Cardiac septum (tissue), 1 donor: ENCODE measurements at regions not wholly inside any gene's neighbourhood (a gene's known extent, or its start where the extent isn't known, plus 50 kb on each side); places are given as distances from the start of the nearest gene placed in this dataset.

Experiments
- DNase-seq: peaks from one replicate; pipeline ENCODE4 v3.0.0-alpha.2; 2020; ENCODE audit warnings: low spot score
- intact Hi-C: fragments of 100-400 bp; cut with DNase I; formaldehyde crosslinking; loops from one replicate; pipeline ENCODE4 v1.14.0; 2022
- donor health status: DM: no; HTN: no; CAD: no.

DNA sequence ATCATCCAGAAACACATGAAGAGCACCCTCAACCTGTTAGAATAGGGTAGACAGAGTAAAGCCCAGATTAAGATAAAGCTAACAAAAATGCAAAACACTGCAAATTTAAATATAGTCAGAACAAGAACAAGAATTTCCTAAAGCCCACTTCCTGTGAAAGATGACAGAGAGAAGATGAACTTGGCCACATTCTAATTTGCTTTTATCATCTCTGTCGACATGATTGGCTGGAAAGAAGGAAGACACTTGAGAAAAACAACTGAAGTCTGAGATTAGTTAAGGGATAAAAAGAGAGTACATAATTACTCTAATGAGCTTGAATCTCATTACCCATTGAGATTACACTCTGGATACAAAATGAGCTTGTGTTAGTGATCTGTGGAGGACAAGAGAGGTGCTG lies 537.6 kb downstream of the KLF5 start:
- intact Hi-C loops: no loop called here
- no peak for DNase-seq

DNA sequence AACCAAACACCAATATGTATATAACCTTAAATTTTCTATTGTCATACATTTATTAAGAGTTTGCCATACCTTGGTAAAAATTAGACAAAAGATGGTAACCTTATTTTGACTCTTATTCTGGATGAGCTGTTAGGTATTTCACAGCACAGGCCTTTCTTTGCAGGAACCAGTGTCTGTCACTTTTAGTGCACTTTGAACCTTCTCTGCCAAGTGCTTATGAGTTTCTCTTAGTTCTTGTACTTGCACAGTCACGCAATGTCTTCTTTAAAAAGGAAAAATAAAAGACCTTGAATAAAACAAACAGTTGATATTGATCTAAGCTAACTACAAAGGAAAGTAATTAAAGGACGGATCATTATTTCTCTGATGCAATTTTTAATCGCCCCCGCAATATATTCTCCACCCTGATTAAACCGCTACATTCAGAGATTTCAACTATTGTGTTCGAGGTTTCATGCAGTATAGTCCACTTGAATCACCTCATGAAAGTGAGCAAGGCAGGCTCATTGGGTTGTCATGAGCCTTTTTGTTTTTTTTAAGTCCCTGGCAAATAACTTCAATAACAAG lies 534.5 kb downstream of the KLF5 start:
- intact Hi-C loops: no loop called here

DNA sequence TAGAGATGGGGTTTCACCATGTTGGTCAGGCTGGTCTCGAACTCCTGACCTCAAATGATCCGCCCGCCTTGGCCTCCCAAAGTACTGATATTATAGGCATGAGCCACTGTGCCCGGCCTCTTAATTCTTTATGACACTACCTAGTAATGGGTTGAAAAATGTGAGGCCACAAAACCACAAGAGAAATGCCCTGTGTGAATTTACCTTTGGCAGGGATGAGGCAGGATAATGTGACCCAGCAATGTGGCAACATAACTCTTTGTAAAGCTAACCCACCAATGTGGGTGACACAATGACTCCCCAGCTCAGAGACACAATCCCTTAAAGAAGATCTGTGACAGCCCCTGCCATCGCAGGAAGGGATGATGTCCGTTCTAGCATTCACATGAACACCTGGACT lies 533.1 kb downstream of the KLF5 start:
- DNase-seq: no peak
- intact Hi-C loops: no loop called here

More for the DNA sequence above, 534.5 kb downstream of the KLF5 start:
- DNase-seq: no peak

DNA sequence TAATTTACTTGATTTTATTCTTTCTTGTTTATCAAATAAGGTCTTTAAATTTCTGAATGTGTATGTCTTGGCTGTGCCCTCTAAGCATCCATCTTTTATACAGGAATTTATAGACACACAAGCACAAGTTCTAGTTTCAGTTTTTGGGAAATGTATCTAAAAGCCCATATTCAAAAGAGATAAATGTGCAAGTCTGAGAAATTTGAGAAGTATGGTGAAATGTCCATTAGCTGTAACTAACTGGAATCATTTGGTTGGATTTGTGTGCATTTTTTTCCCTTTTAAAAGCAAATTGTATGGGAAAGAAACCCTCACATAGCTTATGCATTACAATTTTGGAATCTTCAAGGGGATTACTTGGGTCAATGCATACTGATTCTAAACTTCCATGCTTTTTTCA lies 532.0 kb downstream of the KLF5 start:
- intact Hi-C loops: no loop called here

DNA sequence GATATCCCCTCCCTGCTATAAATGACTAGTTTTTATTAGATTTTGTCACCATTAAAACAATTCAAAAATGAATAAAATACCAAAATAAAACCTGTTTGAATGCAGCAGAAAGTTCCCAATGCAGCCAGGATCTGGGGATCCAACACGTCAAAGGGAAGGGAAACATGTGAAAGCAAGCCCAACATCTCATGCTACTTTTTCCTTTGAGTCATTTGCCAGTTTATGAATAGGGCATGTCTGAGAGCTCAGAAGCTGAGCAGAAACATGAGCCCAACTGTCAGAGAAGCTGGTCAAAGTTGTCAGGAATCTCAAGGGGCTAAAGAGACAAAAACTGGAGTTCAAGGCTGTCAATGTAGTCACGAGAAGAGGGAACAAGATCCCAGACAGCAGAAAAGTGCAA lies 526.4 kb downstream of the KLF5 start:
- DNase-seq: no peak
- intact Hi-C loops: no loop called here

More for the DNA sequence above, 532.0 kb downstream of the KLF5 start:
- DNase-seq: no peak

DNA sequence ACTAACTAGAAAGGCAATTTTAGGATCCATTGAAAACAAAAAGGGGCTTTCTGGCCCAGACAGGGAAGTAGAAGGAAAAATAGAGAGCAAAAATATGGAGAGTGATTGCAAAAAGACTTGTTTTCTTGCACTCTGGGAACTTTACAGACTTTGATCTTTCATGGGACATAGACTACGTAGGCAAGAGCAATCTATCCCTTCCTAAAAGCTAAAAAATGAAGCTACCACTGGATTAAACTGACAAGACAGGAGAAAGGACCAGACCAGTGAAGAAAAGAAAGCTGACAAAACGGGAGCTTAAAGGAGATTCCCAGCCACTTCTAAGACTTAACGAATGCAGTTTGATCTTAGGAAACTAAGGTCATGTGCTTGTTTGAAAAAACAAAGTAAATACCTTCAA lies 524.5 kb downstream of the KLF5 start:
- intact Hi-C loops: no loop called here
- no peak for DNase-seq

DNA sequence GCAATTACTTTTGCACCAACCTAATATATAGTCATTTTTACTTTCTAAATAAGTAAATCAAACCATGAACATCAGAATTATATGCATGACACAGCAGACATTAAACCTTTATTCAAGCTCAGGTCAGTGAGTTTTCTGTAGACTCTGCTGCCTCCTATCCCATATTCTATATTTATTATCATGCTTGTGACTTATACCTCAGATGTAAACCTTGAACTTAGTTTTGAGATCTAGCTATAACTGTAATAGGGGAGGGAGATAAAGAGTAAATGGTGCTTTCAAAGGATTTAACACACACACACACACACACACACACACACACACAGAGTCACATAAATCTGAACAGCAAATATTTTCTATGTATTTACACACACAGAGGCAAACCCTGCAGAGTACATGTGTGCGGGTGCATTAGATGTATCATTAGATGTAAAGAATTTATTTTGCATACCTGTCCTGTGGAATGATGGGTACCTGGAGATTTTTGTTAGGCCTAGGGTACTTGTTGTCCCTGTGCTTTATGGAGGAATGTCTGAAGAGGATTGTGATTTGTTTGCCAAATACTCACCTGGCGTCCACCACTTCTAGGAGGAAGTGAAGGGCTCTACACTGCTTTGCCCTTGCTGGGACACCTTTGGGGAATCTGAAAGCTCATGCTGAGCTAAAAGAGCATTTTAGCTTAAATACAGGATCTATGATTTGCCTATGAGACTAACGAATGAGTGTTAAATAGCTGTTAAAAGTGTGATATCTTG lies 521.9 kb downstream of the KLF5 start:
- DNase-seq: no peak
- intact Hi-C loops: no loop called here

DNA sequence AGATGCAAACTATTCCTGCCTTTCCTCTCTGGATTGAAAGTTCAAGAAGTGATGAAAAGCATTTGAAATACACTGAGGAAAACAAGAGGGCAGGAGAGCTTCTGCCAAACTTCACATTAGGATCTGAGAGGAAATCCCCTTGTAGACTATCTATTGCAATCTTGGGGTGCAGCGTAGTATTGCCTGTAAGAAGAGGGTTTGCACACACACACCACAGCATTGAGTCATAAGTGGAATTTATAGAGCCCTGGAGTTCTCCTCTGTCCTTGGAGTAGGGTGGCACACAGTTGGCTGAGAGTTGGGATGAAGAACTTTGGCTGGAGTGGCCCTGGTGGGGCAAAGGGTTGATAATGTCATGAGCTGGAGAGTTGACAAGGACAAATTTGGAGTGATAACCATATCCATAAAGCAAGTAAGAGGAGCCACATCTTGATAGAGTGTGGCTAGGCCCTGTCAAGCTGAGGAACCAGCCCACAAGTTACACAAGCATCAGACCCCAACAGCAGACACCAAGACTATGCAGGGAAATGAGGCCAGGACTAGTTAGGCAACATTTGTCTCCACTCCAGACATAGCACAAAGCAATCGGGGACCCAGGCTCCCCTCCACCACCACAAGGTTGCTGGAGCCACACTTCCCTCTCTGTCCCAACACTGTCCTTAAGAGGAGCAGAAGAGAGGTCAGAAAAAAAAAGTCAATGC lies 520.9 kb downstream of the KLF5 start:
- intact Hi-C loops: no loop called here
- no peak for DNase-seq

DNA sequence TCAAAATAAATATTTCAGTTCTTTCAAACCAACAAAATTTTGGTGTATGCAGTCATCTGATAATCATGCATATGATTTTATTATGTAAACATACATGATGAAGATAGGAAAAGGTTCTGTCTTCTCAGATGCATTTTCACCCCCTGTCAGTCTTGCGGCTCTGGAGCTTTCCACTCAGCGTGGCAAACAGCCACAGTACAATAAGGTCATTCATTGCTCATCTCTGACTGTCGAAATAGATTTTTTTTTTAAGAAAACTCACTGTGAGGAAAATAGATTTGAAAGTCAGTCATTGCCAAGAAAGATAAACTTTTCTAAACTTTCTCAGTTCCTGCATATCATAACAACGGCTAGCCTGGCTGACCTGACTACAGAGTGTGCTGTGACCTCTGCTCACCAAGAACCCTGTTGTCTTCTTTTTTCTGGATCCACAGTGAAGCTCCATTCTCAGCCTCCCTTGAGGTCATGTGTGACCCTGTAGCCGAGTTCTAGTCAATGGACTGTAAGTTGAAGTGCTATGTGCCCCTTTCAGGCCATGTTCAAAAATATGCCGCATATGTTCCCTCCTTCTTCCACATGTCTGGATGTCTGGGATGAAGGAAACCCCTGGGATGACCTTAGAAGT lies 519.6 kb downstream of the KLF5 start:
- intact Hi-C loops: no loop called here

DNA sequence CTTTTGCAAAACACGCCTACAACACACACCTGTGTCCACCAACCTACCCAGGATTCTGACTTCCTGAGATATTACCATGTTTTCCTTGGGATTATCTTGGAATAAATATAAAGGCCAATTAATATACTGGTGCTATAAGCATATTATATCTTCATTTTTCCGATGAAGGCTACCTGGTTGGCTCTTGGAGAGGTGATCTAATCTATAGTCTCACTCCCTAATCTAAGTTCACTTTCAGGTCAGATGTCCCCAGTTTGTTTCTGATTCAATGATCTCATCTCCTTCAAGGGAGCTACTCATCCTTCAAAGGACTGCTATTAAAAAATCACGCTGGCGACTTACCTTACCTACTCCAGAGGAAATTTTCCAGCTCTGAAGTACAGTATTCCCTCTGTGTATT lies 517.5 kb downstream of the KLF5 start:
- intact Hi-C loops: no loop called here

More for the DNA sequence above, 519.6 kb downstream of the KLF5 start:
- no peak for DNase-seq

DNA sequence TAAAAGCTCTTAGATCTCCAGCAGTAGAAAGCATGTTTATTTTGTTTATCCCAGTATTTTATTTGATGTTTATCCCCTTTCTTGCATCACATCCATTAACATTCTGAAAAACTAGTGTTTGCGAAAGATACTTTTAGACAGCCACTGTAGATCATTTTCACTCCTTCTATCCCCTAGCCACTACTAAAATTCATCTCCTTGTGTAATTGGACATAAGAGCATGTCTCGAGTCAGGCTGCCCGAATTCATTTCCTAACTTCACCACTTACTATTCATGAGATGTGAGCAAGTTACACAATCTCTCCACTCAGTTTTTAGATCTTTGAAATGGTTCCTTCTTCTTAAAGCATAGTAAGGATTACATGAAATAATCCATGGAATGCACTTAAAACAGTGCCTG lies 514.0 kb downstream of the KLF5 start:
- intact Hi-C loops: no loop called here
- DNase-seq: no peak

More for the DNA sequence above, 517.5 kb downstream of the KLF5 start:
- DNase-seq: no peak

DNA sequence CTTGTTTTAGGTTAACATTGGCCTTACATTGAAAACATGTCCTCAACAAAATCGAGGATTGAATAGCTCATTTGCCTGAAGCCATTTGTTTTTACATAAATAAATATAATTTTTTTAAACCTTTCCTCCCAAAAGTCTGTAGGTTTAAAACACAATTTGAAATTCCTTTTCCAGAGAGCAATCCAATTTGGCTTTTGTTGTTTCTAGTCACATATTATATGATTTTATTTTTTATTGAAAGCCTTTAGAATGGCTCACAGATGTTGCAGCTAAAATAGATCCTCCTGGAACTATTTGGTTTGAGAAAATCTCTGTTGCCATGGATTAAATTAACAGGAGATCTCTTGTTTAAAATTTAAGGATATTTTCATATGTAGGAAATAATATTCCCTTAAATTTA lies 512.6 kb downstream of the KLF5 start:
- intact Hi-C loops: no loop called here
- DNase-seq: no peak

DNA sequence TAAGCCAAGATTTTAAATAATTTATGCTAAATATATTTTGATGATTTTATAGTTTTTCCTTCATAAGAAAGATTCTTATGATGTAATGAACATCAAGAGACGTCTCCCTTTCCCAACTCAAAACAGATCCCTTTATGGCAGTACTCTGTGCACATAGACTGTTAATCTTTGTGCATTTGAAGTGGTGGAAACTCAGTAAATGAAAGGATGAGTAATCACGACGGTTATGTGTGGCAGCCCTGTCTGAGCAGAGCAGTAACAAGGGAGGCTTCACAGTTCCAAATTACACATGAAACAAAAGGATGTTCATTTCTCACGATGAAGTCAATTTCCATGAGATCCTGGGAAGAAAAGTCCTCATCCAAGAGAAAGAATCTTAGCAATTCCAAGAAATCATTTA lies 498.1 kb downstream of the KLF5 start:
- intact Hi-C loops: no loop called here
- no peak for DNase-seq

DNA sequence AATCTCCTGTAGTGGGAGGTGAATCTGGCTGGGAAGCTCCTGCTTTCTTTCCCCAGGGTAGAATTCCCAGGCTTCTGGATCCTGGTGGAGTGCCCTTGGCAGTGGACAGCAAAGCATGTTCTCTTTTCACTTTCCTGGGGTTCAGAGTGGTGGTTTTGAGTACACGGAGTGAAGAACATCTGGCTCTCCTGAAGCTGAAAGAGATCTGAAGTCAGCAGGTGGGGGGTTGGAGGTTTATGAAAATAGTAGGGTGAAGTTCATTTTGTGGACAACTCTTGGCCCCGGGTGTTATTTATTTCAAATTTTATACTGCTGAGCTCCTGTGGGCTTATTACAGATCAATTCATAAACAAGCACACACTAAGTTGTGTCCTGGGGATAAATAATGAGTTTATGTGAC lies 497.3 kb downstream of the KLF5 start:
- intact Hi-C loops: no loop called here
- no peak for DNase-seq

DNA sequence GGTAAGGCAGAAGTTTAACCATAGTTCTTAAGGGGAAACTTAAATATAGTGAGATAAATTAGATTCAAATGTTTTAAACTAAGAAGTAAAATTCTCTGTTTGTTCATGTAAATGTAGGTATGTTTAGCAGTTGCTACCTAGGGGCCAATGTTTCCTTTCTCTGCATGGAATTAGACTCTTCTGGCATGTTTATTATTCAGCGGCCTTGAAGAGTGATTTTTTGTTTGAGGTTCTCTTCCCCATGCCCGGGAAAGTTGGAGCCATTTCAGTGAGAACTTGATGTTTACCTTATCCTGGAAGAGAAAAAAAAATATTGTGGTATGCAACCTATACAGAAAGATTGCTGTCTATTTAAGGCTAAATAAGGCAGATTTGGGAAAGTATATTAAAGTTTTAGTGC lies 492.9 kb downstream of the KLF5 start:
- intact Hi-C loops: no loop called here
- no peak for DNase-seq

DNA sequence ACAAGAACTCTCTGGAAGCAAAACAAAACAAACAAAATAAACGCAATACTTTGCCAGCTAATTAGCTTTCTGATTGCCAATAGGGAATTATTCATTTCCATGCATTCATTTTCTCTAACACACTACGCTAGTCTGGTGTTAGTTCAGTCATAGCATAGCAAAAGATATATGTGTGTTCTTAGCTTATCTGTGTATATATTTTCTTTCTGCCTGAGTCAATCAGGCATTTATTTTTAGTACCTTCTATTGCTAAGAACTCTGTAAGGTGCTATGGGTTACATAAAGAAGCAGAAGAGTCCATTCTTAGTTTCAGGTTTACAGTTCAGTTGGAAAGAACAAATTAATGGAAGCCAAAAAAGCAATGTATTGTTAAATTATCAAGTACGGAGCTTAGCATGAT lies 490.9 kb downstream of the KLF5 start:
- no peak for DNase-seq
- intact Hi-C loops: no loop called here

DNA sequence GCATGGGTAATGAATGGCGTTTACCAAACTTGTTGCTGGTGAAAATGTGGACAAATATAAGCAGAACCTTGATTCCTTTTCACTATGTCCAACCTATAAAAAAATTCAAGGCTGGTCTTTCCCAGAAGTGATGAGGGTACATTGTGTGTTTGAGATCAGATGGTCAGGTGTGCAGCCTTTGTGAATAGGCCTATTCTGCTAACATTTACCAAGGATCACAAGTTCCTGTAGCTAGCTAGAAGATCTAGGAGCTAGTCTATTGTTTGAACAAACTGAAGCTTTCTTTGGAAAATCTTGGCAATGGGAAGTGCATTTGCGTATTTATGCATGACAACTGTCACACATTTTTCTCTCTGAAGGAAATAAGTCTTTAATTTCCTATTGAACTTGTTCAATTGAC lies 489.6 kb downstream of the KLF5 start:
- intact Hi-C loops: no loop called here
- DNase-seq: no peak

DNA sequence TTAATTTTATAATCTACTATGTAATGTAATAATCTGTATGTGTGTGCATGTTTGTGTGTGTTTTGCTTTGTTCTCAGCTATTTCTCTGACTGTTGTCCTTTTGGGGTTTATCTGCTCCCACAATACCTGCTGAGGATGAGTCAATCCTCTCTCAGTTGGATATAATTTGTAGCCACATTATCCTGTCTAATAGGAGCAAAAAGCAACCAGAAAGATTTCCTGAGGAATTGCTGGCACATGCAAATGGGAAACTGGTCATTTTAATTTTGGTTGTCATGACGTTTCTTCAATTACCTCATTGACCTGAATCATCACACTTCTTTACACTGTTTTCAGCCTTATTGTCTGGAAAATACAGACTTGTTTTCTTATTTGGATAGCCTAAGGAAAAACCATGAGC lies 488.4 kb downstream of the KLF5 start:
- intact Hi-C loops: no loop called here
- DNase-seq: no peak

DNA sequence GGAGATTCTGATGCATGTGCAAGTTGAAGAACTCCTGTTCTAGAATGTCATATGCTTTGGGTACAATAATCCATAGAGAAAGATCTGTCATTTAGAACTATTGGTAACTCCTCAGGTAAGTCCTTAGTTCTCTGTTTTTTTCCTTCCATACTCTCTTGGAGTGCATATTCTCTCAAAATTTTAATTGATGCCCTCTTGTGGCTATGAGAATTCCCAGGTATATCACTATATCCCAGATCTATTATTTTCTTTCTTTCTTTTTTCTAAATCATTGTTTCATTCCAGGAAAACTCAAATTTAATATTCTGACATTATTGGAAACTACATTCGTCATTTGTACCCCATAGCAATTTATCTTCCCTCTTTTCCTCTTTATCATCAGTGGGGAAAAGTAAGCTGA lies 485.4 kb downstream of the KLF5 start:
- intact Hi-C loops: no loop called here
- DNase-seq: no peak

DNA sequence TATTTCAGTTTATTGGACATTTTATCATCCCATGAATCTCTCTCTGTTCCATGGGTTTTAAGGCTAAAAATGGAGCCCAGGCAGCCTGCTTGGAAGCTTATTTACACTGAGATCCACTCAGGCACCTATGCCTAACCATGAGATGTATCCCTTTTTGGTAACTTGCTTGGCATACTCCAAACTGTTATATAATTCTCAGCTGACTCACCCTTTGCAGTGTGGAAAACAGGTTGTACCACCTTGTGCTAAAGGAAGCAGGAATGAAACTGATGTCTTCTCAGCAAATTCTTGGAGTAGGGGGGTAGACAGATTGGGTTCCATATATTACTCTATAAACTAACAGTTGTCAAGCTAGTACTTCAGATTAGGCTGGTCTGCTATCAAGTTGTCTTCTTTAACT lies 483.6 kb downstream of the KLF5 start:
- DNase-seq: no peak
- intact Hi-C loops: no loop called here

DNA sequence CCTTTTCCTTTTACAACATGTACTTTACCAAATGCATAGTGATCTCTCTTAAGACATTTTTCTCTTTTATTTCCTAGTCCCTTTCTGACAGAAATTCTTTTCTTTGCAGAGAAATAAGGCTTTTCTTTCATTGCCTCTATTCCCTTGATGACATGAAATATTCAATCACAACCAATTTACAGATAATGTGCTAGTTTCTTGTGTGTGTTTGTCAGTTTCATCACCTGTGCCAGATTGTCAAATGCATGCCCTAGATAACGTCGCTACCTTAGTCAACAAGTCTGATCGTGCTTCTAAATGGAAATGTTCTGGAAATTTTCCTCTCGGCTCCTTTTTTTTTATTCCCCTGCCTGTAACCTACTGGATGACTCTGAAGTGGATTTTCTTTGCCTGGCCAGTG lies 478.1 kb downstream of the KLF5 start:
- DNase-seq: no peak
- intact Hi-C loops: no loop called here
